ENCODE measurements at regions not wholly inside any gene's neighbourhood (a gene's known extent, or its start where the extent isn't known, plus 50 kb on each side); places are given as distances from the start of the nearest gene placed in this dataset.
"Not testable (repeated sequence)": the region's sequence is repeated elsewhere in the genome, so short reads cannot be mapped to it uniquely, and the experiment has no call there.

DNA sequence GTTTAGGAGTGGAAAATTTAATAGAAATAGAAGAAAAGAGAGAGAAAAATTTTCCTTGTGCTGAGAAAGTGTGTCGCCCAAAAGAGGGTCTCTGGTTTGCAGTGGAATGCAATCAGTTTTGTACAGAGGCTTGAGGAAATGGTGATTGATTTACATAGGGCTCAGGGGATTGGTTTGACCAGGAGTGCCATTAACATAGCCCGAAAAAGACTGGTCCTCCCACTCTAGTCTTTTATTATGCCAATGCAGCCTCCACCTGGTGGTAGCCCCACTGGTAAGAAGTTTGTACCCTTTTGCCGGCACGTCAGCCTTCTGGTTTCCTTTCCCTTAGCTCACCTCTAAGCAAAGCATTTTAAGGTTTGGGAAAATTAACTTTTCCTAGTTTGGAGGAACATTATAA, 885.3 kb downstream of the XPNPEP1 start:
- no peak for DNase-seq

DNA sequence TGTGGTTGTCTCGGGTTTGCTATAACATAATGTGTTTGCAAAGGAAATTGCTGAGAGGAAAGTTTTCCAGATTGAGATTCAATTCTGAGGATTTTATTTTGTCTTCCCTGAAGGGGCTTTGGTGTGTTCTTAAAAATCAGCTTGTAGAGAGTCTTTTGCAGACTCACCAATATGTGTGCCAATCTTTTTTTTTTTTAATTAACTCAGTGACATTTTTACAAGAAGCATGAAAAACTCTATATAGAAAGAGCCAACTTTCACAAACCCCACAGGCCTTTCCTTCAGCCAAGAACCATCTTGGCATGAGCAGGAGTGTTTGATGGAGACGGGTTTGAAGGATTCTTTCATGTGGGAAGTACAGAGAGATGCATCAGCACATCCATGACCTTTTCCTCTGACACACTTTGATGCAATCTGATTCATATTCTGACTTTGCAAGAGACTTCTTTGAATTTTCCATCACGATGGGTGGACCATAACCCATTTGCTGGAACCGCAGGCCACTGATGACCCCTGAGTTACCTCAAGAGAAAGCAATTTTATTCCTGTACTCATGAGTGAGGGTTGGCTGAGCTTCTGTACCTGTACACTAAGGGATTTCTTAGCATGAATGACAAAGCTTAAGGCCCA, 892.6 kb downstream of the XPNPEP1 start:
- DNase-seq, result no peak

DNA sequence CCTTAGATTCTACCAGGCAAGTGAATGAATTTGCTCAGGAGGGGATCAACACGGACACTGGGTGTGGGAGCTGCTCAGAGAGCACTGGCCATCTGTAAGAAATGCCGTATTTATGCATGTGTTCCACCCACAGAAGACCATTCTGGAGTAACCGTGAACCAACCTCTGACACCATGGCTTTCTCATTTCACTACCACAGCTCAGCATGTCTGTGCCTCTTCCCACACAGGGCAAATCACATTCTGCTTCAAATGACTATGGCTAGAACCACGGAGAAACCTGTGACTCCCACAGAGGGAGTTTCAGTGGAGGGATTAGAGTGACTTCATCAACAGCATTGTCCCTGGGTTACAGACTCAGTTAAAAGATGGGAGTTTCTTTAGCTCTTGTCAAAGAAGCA, 893.4 kb downstream of the XPNPEP1 start:
- DNase-seq, result no peak

DNA sequence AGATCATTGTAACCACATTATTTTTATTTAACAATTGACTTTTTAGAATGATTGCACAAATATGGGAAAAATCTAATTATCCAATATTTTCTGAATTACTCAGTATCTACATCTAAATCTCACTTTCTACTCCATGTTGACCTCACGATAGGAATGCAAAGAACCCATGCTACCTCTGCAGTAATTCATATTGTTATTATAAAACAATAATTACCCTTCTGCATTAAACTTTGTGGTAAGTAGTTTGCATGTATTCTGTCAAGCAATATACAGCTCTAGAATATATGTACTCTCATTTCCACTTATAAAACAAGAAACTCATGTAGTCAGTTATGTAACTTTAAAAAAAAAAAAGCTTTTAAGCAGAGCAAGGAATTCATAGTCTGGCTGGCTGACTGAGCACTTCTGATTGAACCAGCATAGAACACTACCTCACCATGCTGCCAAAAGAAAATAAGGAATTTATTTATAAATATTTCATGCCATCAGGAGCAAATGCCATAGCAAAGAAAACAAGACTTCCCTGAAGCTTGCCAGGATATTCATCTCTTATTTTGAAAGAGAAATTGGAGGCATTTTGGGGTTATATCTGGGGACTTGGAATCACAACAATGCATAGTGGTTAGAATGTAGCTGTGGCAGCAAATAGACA, 895.7 kb downstream of the XPNPEP1 start:
- no peak for DNase-seq

DNA sequence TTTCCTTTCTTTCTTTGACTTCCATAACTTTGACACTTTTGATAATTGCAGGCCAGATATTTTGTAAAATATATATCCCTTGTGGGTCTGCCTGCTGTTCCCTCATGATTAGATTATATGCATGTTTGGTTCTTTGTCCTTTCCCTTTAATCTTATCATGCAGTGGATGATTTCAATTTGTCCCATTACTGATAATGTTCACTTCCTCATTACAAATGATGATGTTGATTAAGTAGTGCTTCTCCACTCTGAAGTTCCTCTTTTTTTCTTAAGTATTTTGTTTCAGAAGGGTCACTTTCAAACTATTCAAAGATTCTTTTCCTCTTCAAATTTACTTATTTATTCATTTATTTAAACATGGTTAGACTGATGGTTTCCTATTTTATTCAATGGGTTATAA, 898.1 kb downstream of the XPNPEP1 start:
- no peak for DNase-seq

DNA sequence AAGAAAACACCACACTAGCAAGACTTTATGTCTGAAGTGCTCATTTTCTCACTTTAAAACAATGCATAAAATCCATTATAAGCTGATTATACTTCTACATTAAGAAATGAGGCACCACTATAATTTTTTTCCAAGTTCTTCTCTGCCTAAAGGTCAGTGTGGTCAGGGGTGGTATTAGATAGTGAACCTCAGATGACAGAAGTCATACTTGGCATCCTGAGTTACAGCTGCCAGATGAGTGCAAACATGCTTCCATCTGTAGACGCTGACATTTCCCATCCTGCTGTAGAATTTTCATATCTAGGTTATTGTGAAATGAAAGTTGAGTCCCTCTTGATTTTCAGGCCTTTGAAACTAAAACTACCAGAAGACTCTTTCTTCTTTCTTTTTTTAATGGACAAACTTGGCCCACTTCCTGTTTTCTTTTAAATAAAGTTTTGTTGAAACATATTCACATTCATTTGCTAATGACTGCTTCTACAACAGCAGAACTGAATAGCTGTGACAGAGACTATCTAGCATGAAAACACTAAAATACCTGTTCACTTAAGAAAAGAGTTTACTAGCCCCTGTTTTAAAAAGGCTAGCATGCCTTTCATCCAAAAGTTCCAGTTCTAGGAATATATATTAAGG, 900.8 kb downstream of the XPNPEP1 start:
- DNase-seq, result no peak

DNA sequence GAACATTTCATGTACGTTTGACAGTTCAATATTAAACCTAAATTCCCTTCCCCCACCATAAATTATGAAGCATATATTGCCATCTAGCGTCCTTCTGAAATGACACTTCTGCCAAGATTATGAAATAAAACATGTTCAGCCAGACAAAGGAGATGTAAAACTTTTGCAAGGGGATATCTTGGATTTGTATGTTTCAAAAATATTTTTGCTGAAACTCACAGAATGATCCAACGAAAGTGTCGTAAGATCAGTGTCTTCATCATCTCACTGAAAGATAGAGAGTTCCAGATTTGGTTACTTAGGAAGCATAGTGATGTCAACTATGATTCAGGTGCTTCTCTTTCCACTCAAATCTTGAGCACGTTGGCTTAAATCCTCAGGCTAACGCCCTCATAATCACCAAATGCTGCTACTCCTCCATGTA, 904.3 kb downstream of the XPNPEP1 start:
- no peak for DNase-seq

DNA sequence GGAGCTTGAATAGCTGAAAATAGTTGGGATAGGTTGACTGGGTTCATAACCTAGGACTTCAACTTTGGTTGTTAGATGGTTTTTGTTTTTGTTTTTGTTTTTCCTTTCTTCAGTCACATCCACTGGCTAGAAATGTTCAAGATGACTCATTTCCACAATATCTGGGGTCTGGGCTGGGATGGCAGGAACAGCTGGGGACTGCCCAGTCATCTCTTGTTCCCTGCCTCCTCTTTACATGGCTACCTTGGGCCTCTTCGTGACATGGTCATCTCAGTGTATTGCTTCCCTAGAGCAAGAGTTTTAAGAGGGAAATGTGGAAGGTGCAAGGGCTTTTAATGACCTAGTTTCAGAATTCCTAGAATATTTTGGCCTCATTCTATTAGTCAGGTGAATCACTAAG, 915.8 kb downstream of the XPNPEP1 start:
- no peak for DNase-seq

DNA sequence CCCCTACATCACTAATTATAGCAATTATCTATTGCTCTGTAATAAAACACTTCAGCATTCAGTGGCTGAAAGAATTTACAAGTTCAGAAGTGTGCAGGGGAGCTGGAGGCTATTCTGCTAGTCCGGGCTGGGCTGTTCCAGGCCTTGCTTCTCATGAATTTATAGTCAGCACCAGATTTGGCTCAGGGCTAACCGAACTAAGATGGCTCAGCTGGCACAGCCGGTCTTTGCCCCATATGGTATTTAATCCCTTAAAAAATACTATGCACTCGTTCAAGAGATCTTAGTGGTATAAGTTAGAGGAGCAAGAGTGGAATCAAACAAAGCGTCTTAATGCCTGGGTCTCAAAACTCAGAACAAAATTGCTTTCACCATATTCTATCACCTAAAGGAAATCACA, 932.9 kb downstream of the XPNPEP1 start:
- DNase-seq, result no peak

DNA sequence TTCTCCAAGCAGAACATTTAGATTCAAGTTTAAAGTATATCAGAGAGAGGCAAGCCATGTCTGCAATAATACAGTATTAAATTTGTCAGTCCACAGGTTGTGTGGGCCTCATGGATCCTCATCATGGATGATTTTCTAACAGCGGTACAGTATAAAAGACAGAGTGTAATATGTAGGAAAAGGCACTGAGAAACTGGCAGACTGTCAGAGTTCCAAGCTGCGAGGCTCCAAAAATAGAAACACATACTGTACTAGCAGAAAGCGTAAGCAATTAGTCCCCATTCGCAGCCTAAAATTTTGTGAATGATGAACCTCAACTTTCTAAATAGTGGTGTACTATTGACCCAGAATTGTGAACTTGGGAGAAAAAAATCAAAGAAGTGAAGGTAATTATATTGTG, 933.3 kb downstream of the XPNPEP1 start:
- no peak for DNase-seq

DNA sequence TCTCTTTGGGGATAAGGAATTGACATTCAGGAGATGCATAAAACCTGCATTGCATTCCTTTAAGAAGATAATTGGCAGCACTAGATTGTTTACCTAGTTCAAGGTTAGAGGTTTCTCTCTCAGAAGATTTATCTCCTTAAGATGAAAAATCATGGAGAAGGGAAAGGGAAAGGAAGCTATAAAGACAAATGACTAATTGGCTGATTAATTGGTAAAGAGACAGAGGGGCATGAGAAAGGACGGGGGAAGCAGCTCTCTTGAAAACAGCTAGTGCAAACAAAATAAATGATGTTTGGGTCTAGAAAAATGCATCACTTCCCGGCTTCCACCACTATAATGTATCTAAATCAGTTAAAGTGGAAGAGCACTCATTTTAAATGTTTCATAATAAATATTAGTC, 941.2 kb downstream of the XPNPEP1 start:
- no peak for DNase-seq

DNA sequence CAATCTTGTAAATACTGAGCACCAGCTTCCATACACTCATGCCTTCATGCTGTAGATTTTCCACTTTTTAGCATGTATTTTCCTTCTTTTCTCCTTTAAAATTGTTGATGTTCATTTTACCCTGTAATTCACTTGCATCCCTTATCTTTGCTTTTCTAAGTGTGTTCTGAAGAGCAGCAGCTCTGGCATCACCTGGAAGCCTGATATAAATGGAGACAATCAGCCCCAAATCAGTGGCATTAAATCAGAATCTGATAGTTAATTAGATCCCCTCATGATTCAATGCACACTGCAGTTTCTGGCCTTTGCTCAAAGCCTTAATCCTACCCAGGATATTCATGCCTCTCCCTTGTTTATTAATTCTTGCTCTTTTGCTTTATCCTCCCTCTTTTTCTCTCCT, 942.4 kb downstream of the XPNPEP1 start:
- DNase-seq, result no peak

DNA sequence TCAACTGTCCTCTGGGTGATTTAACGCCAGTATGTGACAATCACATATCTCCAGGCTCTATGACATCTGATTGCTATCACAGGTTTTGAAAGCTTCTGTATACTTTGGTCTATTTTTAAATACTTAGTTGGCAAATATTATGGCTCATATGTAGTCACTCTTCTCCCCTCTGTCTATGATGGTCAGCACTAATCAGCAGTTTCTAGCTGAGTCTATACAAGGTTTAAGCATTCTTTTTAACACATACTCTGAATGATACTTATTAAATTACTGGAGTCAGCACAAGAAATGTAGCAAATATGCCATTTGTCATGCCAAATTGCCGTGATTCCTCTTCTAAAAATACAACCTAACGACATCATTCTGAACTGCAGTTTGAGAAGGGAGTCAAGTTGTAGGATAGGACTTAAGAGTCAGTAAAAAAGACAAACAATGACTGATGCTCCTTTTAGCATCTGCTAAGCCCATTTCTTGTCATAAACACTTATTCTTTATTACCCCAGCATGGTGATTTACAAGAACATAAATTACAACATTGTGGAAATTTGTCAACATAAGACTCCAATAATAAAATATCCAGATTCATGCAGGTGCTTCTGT, 947.8 kb downstream of the XPNPEP1 start:
- no peak for DNase-seq

DNA sequence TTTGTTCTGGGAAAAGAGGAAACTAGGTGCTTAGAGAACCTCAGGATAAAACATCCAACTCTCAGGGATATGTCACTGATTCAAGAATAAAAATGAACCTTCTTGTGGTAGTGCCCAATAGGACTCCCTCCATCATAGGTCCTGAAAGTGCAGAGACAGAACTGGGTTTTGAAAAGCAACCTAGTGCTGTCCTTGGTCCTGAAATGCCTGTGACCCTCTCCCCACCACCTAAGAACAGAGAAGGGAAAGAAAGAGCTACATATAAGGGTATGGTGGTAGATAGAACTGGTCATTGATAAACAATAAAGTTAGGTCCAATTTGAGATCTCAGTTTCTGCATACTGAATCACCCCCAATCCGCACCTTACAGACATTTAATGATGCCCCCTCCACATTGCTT, 953.3 kb downstream of the XPNPEP1 start:
- no peak for DNase-seq

DNA sequence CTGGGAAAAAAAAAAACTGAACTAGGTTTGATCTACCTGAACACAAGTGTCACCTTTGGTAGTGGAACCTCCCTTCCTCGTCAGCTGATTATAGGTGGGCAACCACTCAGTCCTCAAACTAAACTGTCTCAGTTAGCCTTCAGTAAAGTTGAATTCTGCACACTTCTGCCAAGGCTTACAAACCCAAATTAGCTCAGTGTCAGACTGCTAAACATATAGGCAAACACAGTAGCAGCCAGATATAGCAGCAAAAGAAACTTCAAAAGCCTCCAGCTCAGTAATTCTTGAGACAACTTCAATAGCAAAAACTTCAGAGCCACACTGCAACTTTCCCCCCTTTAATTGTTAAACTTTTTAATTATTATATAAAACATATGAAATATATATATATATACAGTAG, 956.9 kb downstream of the XPNPEP1 start:
- no peak for DNase-seq

DNA sequence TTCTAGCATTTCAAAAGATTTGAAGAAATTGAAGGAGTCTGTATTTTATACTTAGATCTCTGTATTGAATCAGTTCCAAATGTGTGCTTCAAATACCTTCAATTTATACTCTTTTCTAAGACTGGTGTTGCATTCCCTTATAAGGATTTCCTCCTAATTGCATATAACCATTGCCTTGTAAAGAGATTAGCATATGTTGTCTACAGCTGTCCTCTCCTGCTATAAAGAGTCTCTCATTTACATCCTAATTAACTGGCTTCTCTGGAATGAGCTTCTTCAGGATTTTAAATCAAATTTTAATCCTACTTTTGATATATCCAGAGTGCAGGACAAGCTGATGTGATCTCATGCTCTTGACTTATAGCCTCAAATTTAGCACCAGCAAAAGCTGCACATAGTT, 957.3 kb downstream of the XPNPEP1 start:
- DNase-seq, result no peak

DNA sequence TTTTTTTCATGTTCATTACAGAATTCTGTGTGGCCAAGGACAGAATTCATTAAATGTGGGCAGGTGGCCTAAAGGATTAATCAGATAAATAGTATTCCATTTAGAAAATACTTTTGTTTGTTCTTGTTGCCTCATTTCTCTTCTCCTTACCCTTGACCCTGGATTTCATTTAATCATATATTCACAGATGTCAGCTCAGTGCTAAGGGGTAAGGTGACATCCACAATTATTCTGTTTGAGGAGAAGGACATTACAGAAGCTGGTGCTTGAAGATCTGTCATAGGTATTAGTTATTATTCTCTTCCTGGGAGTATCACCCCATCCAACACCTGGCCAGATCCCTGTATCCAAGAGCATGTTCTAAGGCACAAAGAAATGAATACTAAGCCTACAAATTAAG, 961.1 kb downstream of the XPNPEP1 start:
- no peak for DNase-seq

DNA sequence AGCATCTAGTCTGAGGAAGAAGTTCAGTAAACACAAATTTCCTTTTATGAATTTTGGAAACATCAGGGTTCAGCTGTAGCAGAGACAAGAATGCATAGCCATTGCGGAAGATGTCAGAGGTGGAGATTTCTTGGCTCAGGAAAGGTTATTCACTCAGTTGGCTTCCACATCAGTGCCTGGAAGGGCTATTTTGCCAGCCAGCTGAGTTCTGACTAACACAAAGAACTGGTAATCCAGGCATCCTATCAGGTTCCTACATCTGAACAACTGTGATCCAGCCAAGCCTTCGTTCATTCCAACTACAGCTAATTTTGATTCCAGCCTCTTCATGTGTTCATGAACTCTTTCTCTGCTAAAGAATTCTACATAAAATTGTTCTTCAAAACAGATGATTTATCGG, 965.6 kb downstream of the XPNPEP1 start:
- DNase-seq, result no peak

DNA sequence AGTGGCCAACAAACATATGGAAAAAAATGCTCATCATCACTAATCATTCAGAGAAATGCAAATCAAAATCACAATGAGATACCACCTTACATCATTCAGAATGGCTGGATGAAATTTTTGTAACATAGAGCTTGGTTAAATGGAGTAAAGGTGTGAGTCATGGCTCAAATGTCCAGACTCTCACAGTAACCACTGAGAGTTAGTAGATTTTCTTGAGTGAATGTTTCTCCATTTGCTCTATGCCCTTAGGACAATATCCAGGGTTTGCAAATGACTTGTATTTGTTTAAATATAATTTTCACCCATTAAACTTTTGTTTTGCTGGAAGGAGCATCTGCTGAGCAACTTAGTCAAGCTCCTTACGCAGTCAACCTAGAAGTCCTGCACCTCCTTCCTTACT, 967.2 kb downstream of the XPNPEP1 start:
- no peak for DNase-seq

DNA sequence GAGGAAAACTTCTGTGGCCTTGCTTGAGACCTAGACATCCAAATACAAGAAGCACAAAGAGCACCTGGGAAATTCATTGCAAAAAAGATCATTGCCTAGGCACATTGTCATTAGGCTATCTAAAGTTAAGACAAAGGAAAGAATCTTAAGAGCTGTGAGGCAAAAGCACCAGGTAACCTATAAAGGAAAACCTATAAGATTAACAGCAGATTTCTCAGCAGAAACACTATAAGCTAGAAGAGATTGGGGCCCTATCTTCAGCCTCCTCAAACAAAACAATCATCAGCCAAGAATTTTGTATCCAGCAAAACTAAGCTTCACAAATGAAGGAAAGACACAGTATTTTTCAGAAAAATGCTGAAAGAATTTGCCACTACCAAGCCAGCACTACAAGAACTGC, 1003.3 kb downstream of the XPNPEP1 start:
- not testable (repeated sequence) for DNase-seq

DNA sequence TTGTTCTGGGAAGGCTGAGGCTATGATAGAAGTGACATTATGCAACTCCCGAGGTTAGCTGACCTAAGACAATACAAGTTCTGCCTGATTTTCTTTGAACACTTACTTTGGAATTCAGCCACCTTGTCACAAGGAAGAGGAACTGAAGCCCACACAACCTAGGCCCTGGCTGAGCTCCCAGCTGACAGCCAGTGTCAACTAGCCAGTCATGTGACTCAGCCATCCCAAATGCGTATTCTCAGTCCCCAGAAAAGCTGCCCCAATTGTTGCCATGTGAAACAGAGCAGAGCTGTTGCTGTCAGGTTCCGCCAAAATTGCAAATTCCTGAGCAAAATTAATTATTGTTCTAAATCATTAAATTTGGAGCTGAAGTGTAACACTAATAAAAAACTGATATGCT, 1010.0 kb downstream of the XPNPEP1 start:
- DNase-seq, result no peak

DNA sequence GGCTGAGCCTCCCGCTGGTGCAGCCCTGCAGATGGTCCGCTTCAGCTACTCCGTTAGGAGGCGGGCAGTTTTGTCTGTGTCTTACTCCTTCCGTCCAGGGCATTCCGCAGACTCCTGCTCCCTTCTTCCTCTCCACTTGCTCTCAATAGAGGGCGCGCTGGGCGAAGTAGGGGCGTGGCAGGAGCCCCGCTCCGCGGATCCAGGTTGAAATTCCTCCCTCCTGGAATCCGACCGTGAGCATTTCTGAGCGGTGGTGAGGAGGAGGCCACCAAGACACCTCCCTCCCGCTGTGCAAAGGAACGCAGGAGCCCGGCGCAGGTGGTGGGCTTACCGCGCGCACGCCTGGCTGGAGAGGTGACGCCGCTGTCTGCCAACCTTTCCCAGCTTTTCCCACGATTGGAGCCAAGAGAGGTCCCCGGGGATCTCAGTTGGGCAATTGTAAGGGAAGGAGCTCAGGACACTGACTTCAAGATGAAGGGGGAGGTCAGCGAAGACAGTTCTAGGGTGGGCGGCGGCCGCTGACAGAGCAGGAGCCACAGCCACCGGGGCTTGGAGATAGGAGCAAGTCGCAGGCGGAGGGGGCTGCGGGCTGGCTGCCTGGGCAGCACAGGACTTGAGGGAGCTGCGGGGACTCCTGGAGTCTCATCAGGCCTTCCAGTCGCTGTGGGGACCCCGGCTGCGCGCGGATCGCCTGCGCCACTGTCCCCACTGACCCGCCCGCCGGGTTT, 1011.3 kb downstream of the XPNPEP1 start:
- no peak for DNase-seq

DNA sequence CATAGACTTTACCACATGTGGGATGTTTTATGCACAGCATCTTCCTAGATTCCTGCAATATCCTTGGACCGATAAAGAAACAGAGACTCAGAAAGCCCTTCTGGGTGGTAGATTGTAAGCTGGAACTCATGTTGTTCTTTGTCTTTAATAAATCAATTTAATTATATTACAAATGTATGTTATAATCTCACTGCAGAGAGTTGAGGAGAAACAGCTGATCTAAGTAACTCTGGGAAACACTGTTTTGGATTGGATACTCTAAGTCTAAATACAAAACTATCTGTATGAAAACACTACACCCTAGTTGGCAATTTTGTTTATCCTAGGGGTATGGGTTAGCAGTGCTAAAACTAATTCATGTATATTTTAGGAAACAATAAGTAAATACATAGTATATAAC, 1015.2 kb downstream of the XPNPEP1 start:
- no peak for DNase-seq

DNA sequence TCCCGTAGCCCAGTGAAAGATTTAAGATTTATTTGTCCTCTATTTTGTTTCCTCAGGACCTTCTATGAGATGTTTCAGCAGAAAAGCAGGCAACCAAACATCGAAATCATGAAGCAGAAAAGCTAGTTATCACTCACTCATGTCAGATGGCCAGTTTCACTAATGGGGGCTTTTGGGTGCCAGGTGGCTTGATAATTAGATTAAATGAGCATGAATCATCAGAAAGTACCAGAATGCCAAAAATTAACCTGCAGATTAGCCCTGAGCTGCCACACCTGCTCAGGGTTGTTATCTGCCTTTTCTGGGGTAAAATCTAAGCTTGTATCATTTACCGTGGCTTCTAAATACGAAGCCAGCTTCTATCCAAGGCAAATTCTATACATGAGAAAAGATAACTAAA, 1017.5 kb downstream of the XPNPEP1 start:
- no peak for DNase-seq

Measured in SW 1271 (cell line).